ENCODE measurements at regions not wholly inside any gene's neighbourhood (a gene's known extent, or its start where the extent isn't known, plus 50 kb on each side); places are given as distances from the start of the nearest gene placed in this dataset.

GRCh38 chr9:108803428-108804065 lies 52.2 kb downstream of the ACTL7B start:
- TF ChIP-seq CTCF (IDR thresholded peaks at IDR 0.05; ENCODE audit: low read depth, low read length) (no peak), MAX (IDR thresholded peaks at IDR 0.05; ENCODE audit: low read depth, low read length) (no peak), POLR2A (IDR thresholded peaks at IDR 0.05; ENCODE audit: extremely low read depth, insufficient read length) (no peak), MYC (IDR thresholded peaks at IDR 0.05; ENCODE audit: low read depth, low read length) (no peak)
- H3K4me3 ChIP-seq (ENCODE audit: low read depth, low read length), result no peak overlapping the region
- DNase-seq (ENCODE audit: low read depth), result no peak

GRCh38 chr9:108802967-108803366 lies 52.8 kb downstream of the ACTL7B start:
- TF ChIP-seq POLR2A (IDR thresholded peaks at IDR 0.05; ENCODE audit: extremely low read depth, insufficient read length) (no peak), CTCF (IDR thresholded peaks at IDR 0.05; ENCODE audit: low read depth, low read length) (no peak), MAX (IDR thresholded peaks at IDR 0.05; ENCODE audit: low read depth, low read length) (no peak), MYC (IDR thresholded peaks at IDR 0.05; ENCODE audit: low read depth, low read length) (no peak)
- DNase-seq (ENCODE audit: low read depth), result no peak
- no peak overlapping the region for H3K4me3 ChIP-seq (ENCODE audit: low read depth, low read length)

GRCh38 chr9:108801949-108802348 lies 53.8 kb downstream of the ACTL7B start:
- TF ChIP-seq MYC (IDR thresholded peaks at IDR 0.05; ENCODE audit: low read depth, low read length) (no peak), CTCF (IDR thresholded peaks at IDR 0.05; ENCODE audit: low read depth, low read length) (no peak), MAX (IDR thresholded peaks at IDR 0.05; ENCODE audit: low read depth, low read length) (no peak), POLR2A (IDR thresholded peaks at IDR 0.05; ENCODE audit: extremely low read depth, insufficient read length) (no peak)
- DNase-seq (ENCODE audit: low read depth), result peak; percentile 28
- no peak overlapping the region for H3K4me3 ChIP-seq (ENCODE audit: low read depth, low read length)

GRCh38 chr9:108800632-108801099 lies 55.1 kb downstream of the ACTL7B start:
- no peak for DNase-seq (ENCODE audit: low read depth)
- H3K4me3 ChIP-seq (ENCODE audit: low read depth, low read length), result no peak overlapping the region
- no peak for TF ChIP-seq POLR2A (IDR thresholded peaks at IDR 0.05; ENCODE audit: extremely low read depth, insufficient read length)
- TF ChIP-seq CTCF (IDR thresholded peaks at IDR 0.05; ENCODE audit: low read depth, low read length), result no peak
- TF ChIP-seq MAX (IDR thresholded peaks at IDR 0.05; ENCODE audit: low read depth, low read length), result no peak
- no peak for TF ChIP-seq MYC (IDR thresholded peaks at IDR 0.05; ENCODE audit: low read depth, low read length)

GRCh38 chr9:108793573-108793972 lies 62.2 kb downstream of the ACTL7B start:
- no peak for DNase-seq (ENCODE audit: low read depth)
- H3K4me3 ChIP-seq (ENCODE audit: low read depth, low read length), result no peak overlapping the region
- TF ChIP-seq MYC (IDR thresholded peaks at IDR 0.05; ENCODE audit: low read depth, low read length) (no peak), POLR2A (IDR thresholded peaks at IDR 0.05; ENCODE audit: extremely low read depth, insufficient read length) (no peak), MAX (IDR thresholded peaks at IDR 0.05; ENCODE audit: low read depth, low read length) (no peak), CTCF (IDR thresholded peaks at IDR 0.05; ENCODE audit: low read depth, low read length) (no peak)
